CD4-positive, alpha-beta T cell treated with Interleukin-15 for 4 hours (primary cell): ENCODE measurements at regions not wholly inside any gene's neighbourhood (a gene's known extent, or its start where the extent isn't known, plus 50 kb on each side); places are given as distances from the start of the nearest gene placed in this dataset.
"Not testable (repeated sequence)": the region's sequence is repeated elsewhere in the genome, so short reads cannot be mapped to it uniquely, and the experiment has no call there.

Experiments
- DNase-seq: peaks from one replicate; pipeline ENCODE4 v3.0.0-alpha.2; 2020; ENCODE audit warnings: low spot score

- DNase-seq = no peak
These were observed 488.4 kb downstream of the NR2F2 start for GRCh38 chr15:96818861-96819260.

- no peak for DNase-seq
These were observed 497.5 kb downstream of the NR2F2 start for GRCh38 chr15:96827981-96828380.

DNA sequence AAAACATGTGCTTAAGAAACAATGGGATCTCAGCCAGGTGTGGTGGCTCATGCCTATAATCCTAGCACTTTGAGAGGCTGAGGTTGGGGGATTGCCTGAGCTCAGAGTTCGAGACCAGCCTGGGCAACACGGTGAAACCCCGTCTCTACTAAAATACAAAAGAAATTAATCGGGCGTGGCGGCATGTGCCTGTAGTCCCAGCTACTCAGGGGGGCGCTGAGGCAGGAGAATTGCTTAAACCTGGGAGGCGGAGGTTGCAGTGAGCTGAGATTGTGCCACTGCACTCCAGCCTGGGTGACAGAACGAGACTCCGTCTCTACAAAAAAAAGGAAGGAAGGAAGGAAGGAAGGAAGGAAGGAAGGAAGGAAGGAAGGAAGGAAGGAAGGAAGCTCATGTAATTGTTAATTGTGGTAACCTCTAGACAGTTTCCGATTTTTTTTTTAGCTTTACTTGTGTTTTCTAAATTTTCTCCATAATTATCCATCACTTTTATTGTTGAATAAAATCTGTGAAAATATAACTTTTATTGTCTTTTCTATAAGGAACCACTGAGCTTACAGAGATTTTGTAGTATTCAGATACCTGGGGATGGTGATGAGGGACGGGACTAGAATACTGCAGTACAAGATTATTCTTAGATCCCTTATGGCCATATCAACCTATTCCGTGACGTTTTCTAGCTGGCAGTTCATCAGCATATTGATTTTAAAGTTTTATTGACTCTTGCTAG, 506.9 kb downstream of the NR2F2 start:
- DNase-seq = no peak

GRCh38 chr15:96838081-96838480, 507.6 kb downstream of the NR2F2 start:
- no peak for DNase-seq

DNA sequence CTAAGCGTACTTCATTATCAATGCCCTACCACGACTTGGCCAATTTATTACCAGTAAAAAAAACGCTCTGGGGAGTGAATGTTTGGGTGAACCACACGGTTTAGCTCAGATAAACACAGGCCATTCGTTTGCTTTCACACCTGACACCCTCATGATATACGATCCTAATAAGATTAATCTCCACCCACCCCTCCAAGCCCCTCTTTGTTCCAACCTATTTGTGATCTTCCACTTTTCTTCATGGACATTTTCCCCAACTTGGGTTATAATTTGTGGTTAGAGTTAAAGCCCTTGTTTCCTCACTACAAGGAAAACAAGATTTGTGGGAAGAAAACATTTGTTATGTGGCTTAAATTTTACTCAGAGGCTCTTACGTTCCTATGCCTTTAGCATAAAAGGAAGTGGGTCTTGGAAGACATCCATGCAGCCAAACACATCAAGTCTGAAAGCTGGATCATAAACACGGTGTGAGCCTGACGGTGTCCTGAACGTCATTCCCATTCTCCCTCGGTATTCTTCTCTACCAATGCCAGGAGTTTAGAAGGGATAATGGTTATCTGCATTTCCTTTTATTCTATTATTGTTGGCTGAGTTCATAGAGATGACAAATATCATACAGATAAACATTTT, 518.9 kb downstream of the NR2F2 start:
- DNase-seq = no peak

GRCh38 chr15:96851613-96852012, 521.1 kb downstream of the NR2F2 start:
- no peak for DNase-seq

- no peak for DNase-seq
These were observed 528.2 kb downstream of the NR2F2 start for GRCh38 chr15:96858694-96859093.

GRCh38 chr15:96860741-96861140, 530.2 kb downstream of the NR2F2 start:
- no peak for DNase-seq

- no peak for DNase-seq
These were observed 537.5 kb downstream of the NR2F2 start for GRCh38 chr15:96867992-96868391.

DNA sequence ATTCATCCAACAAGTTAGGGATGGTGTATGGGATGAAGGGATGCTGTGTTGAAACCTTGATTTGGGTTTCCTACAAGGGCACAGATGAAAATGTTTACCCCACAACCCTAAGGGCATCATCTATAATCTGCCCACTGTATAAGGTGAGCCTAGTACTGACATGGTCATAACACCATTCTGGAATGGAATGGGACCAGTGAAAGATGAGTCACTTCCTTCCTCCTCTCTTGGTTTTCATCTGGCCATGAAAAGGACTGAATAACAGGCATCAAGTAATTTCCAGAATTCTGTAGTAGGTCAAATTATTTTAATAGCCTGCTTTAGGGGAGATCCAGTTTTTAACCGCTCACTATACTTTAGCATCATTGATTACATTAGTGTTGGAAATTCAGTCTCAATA, 538.6 kb downstream of the NR2F2 start:
- DNase-seq = no peak

DNA sequence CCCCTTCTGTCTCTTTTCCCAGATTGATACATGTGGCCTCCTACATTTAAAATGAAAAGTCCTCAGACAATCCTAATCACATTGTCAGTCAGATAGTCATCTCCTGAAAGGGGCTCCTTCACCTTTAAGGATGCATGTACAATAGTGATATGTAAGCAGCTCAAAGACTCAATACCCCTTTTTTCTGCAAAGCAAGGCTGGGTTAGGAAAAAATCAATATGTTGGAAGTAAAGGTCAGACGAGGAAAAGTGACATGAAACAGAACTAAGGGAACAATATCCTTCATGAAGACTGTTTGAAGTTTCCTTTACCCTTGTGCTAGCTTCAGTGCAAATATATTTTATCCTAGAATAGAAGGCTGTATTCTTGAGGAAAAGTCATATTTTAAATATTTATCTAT, 539.3 kb downstream of the NR2F2 start:
- no peak for DNase-seq

- no peak for DNase-seq
These were observed 540.1 kb downstream of the NR2F2 start for GRCh38 chr15:96870580-96870979.

DNA sequence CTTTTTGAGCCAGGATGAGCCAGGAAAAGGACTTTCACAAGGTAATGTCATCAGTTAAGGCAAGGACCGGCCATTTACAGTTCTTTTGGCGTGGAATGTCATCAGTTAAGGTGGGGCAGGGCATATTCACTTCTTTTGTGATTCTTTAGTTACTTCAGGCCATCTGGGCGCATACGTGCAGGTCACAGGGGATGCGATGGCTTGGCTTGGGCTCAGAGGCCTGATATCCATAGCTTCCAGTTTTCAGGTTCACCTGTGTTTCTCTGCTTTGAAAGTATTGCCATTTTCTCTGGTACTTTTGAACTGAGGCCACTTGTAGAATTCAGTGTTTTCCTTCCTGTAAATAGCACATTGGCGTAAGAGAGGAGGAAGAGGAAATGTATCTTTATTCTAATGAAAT, 546.9 kb downstream of the NR2F2 start:
- not testable (repeated sequence) for DNase-seq

DNA sequence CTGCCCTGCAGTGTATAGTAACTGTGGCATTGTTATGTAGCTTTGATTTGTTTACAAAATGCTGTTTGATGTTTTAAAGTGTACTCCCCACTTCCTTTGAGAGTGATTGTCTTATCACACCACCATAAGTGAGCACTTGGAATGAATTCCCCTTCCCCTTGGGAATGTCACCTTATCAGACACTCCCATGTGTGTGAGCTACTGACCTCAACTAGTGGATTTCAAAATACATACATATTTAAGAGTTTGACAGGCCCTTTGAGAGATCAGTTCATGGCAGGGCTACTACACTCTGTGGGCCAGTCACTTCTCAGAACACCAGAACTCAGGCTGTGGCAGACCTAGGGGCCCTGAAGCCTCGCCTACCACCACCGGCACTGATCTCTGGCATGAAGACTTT, 547.6 kb downstream of the NR2F2 start:
- DNase-seq = no peak

DNA sequence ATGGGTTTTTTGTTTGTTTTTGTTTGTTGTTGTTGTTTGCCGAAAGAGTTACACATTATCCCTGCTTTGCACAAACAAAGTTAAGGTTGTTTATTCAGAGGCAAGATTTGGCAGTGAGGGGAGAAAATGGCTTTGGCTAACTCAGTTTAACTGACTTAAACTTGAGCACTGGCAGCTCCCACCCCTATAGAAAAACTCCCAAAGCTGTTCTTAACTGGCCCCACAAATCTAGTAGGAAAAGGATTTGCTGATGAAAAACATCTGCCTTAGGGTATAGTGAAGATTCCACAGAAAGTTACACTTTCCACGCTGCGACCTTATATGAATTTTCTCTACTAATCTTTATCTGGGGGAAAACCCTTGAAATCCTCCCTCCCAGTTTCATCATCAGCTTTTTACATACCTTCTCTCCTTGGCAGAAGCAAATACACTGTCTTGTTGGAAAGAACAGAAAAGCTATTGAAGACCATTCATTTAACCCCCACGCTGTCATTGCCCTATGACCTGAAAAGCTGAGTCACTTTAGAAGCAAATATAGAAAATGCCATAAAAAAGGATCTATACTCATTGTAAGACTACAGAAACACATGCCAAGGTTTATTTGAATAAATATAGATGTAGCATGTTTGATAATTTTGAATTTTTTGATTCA, 551.7 kb downstream of the NR2F2 start:
- DNase-seq = no peak

- DNase-seq = no peak
These were observed 557.2 kb downstream of the NR2F2 start for GRCh38 chr15:96887730-96888129.

DNA sequence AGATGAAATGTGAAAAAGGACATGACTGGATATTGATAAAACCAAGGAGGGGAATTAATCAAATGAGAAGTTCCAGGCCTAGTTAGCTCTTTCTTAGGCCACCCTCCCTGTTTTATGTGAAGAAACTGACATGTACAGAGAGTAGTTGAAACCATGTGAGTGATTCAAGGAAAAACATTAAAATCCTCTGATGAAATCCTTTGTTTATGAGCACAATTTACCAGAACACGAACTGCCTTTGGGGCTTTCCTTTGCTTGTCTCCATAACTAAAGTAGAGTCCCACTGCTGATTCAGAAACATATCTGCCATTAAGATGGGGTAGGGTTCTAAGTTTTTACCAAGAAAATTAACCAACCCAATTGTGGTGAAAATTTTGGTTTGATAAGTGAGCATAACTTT, 558.3 kb downstream of the NR2F2 start:
- DNase-seq = no peak

DNA sequence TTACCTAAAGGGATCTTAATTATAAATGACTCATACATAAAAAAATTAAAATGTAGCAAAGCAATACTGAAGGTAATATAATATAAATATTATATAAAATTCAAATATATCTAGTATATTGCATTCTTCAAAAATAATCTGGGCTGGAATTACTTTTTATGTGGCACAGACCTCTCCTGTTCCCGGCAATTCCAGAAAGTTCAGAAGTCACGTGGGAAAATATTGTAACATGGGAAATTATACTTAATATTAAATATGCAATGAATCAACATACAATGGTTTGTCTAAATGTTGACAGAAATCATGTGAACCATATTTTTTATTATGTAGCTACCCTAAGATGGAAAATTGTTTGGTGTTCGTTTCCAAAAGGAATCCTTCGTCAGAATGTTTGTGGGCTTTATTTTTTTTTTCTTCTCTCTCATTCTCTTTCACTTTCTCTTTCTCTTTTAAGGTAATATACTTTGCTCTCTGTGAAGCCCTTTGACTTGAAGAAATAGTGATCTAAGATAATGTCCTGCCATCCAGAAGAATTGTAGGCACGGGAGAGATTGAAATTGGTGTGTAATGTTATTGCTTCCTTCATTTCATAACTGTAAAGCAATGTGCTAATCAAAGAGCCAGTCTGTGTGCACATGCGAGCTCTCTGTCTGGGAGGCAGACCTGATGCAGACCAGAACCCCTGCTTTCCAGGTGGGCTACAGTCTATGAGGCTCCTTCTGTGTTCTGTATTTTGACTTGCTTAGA, 559.4 kb downstream of the NR2F2 start:
- DNase-seq = no peak

GRCh38 chr15:96891046-96891445, 560.5 kb downstream of the NR2F2 start:
- no peak for DNase-seq

GRCh38 chr15:96893159-96893906, 562.8 kb downstream of the NR2F2 start:
- DNase-seq = no peak

DNA sequence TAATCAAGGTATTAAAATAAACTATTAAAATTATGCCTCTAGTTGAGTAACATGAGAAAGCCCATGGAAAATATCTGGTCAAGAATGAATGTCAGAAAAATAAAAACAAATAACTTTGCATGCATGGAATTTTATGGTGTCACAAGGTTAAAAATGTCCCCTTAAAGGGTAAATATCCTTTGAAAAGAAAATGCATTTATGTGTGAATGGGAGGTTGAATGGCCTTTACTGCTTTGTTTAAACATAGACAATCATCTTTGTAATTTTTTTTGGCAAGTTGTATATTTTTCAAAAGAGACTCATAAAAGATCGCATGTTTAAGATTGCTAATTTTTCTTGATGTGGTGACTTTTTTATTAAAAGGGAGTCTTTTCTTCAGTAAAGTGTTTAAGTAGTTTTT, 564.2 kb downstream of the NR2F2 start:
- DNase-seq = no peak

GRCh38 chr15:96896766-96897165, 566.3 kb downstream of the NR2F2 start:
- DNase-seq = no peak
